ENCODE measurements at regions not wholly inside any gene's neighbourhood (a gene's known extent, or its start where the extent isn't known, plus 50 kb on each side); places are given as distances from the start of the nearest gene placed in this dataset.
"Not testable (repeated sequence)": the region's sequence is repeated elsewhere in the genome, so short reads cannot be mapped to it uniquely, and the experiment has no call there.

GRCh38 chr7:156014201-156014600, 201.9 kb upstream of the SHH start:
- Histone ChIP-seq H3K9ac (ENCODE audit: low read length) (no peak overlapping the region), H4K20me1 (ENCODE audit: low read depth, low read length) (no peaks in the 10 kb centered on the region), H3F3A (ENCODE audit: insufficient read depth) (no peaks in the 10 kb centered on the region), H3K36me3 (ENCODE audit: low read length) (no peaks in the 10 kb centered on the region; the same call in 1 of the 2 replicates), H3K9me3 (ENCODE audit: insufficient read depth, low read length) (peaks cover 9% of the 10 kb centered on the region; the same call in 1 of the 2 replicates), H3K27ac (ENCODE audit: low read depth, low read length) (no peak overlapping the region), H3K9me2 (replicated peaks; ENCODE audit: insufficient read depth, low read length) (no peaks in the 10 kb centered on the region), H3K4me2 (ENCODE audit: low read depth, low read length, poor library complexity, severe bottlenecking) (no peak overlapping the region), H3K79me2 (ENCODE audit: insufficient read depth, low read length) (no peaks in the 10 kb centered on the region), H3K27me3 (ENCODE audit: low read length) (no peaks in the 10 kb centered on the region), H2AFZ (ENCODE audit: low read depth, low read length, severe bottlenecking) (no peak overlapping the region), H3K4me3 (ENCODE audit: insufficient read depth, low read length, poor library complexity, severe bottlenecking) (no peak overlapping the region)
- TF ChIP-seq EZH2phosphoT487 (conservative IDR thresholded peaks at IDR 0.05; ENCODE audit: low read length) (no peak), CTCF (IDR thresholded peaks at IDR 0.05; ENCODE audit: insufficient read depth, low read length, poor library complexity, severe bottlenecking) (no peak)

- H3K79me2 ChIP-seq (ENCODE audit: insufficient read depth, low read length): no peaks in the 10 kb centered on the region
- H3K9ac ChIP-seq (ENCODE audit: low read length): no peak overlapping the region
- H3F3A ChIP-seq (ENCODE audit: insufficient read depth): no peaks in the 10 kb centered on the region
- no peak overlapping the region for H2AFZ ChIP-seq (ENCODE audit: low read depth, low read length, severe bottlenecking)
- H3K4me2 ChIP-seq (ENCODE audit: low read depth, low read length, poor library complexity, severe bottlenecking): no peak overlapping the region
- no peak for TF ChIP-seq EZH2phosphoT487 (conservative IDR thresholded peaks at IDR 0.05; ENCODE audit: low read length)
- TF ChIP-seq CTCF (IDR thresholded peaks at IDR 0.05; ENCODE audit: insufficient read depth, low read length, poor library complexity, severe bottlenecking): no peak
- peaks cover 9% of the 10 kb centered on the region; the same call in 1 of the 2 replicates for H3K9me3 ChIP-seq (ENCODE audit: insufficient read depth, low read length)
- no peaks in the 10 kb centered on the region; the same call in 1 of the 2 replicates for H3K36me3 ChIP-seq (ENCODE audit: low read length)
- H4K20me1 ChIP-seq (ENCODE audit: low read depth, low read length): no peaks in the 10 kb centered on the region
- no peak overlapping the region for H3K4me3 ChIP-seq (ENCODE audit: insufficient read depth, low read length, poor library complexity, severe bottlenecking)
- no peak overlapping the region for H3K27ac ChIP-seq (ENCODE audit: low read depth, low read length)
- H3K9me2 ChIP-seq (replicated peaks; ENCODE audit: insufficient read depth, low read length): no peaks in the 10 kb centered on the region
- no peaks in the 10 kb centered on the region for H3K27me3 ChIP-seq (ENCODE audit: low read length)
Observed at GRCh38 chr7:156012412-156012811, 200.1 kb upstream of the SHH start.

- no peak overlapping the region for H3K4me2 ChIP-seq (ENCODE audit: low read depth, low read length, poor library complexity, severe bottlenecking)
- H3F3A ChIP-seq (ENCODE audit: insufficient read depth): no peaks in the 10 kb centered on the region
- H3K27ac ChIP-seq (ENCODE audit: low read depth, low read length): no peak overlapping the region
- no peaks in the 10 kb centered on the region for H3K27me3 ChIP-seq (ENCODE audit: low read length)
- H4K20me1 ChIP-seq (ENCODE audit: low read depth, low read length): no peaks in the 10 kb centered on the region
- H3K9me3 ChIP-seq (ENCODE audit: insufficient read depth, low read length): peaks cover 9% of the 10 kb centered on the region; the same call in 1 of the 2 replicates
- H2AFZ ChIP-seq (ENCODE audit: low read depth, low read length, severe bottlenecking): no peak overlapping the region
- no peaks in the 10 kb centered on the region for H3K79me2 ChIP-seq (ENCODE audit: insufficient read depth, low read length)
- no peak overlapping the region for H3K9ac ChIP-seq (ENCODE audit: low read length)
- H3K4me3 ChIP-seq (ENCODE audit: insufficient read depth, low read length, poor library complexity, severe bottlenecking): no peak overlapping the region
- H3K36me3 ChIP-seq (ENCODE audit: low read length): no peaks in the 10 kb centered on the region; the same call in 1 of the 2 replicates
- no peak for TF ChIP-seq CTCF (IDR thresholded peaks at IDR 0.05; ENCODE audit: insufficient read depth, low read length, poor library complexity, severe bottlenecking)
- no peak for TF ChIP-seq EZH2phosphoT487 (conservative IDR thresholded peaks at IDR 0.05; ENCODE audit: low read length)
- H3K9me2 ChIP-seq (replicated peaks; ENCODE audit: insufficient read depth, low read length): no peaks in the 10 kb centered on the region
Observed at GRCh38 chr7:156009569-156009968, 197.3 kb upstream of the SHH start.

GRCh38 chr7:156006876-156007275, 194.6 kb upstream of the SHH start:
- H2AFZ ChIP-seq (ENCODE audit: low read depth, low read length, severe bottlenecking); H3F3A ChIP-seq (ENCODE audit: insufficient read depth); H3K9me3 ChIP-seq (ENCODE audit: insufficient read depth, low read length); H3K27me3 ChIP-seq (ENCODE audit: low read length); H3K79me2 ChIP-seq (ENCODE audit: insufficient read depth, low read length); H3K4me2 ChIP-seq (ENCODE audit: low read depth, low read length, poor library complexity, severe bottlenecking); H3K4me3 ChIP-seq (ENCODE audit: insufficient read depth, low read length, poor library complexity, severe bottlenecking); H3K36me3 ChIP-seq (ENCODE audit: low read length); H3K27ac ChIP-seq (ENCODE audit: low read depth, low read length); H3K9ac ChIP-seq (ENCODE audit: low read length); H4K20me1 ChIP-seq (ENCODE audit: low read depth, low read length); H3K9me2 ChIP-seq (replicated peaks; ENCODE audit: insufficient read depth, low read length): not testable (repeated sequence)
